GM23248 (cell line): ENCODE measurements at regions not wholly inside any gene's neighbourhood (a gene's known extent, or its start where the extent isn't known, plus 50 kb on each side); places are given as distances from the start of the nearest gene placed in this dataset.

Experiments used
- DNase-seq: peaks from one replicate; pipeline ENCODE4 v3.0.0-alpha.2; 2015
- H2AFZ ChIP-seq: fragments of 200-600 bp; sonication (generic); 2 replicates; pipeline ENCODE4 v1.6.1; 2016; ENCODE audit warnings: antibody characterized with exemption
- H3F3A ChIP-seq: fragments of 200-600 bp; sonication (generic); 2 replicates; pipeline ENCODE4 v1.6.1; 2016; ENCODE audit warnings: mild to moderate bottlenecking, antibody characterized with exemption, mixed run types; ENCODE audit not compliant: insufficient read depth
- H3K27ac ChIP-seq: fragments of 200-600 bp; sonication (generic); 2 replicates; pipeline ENCODE4 v1.5.1; 2016; ENCODE audit warnings: mild to moderate bottlenecking
- H3K27me3 ChIP-seq: fragments of 200-600 bp; sonication (generic); replicated peaks from 2 replicates; pipeline ENCODE4 v1.6.1; 2016; ENCODE audit warnings: mild to moderate bottlenecking; ENCODE audit not compliant: insufficient read depth
- H3K36me3 ChIP-seq: fragments of 200-600 bp; sonication (generic); 2 replicates; pipeline ENCODE4 v1.6.1; 2016; ENCODE audit warnings: low read depth, mild to moderate bottlenecking
- H3K4me1 ChIP-seq: fragments of 200-600 bp; sonication (generic); 2 replicates; pipeline ENCODE4 v1.6.1; 2016; ENCODE audit warnings: mild to moderate bottlenecking; ENCODE audit not compliant: insufficient read depth
- H3K4me2 ChIP-seq: fragments of 200-600 bp; sonication (generic); one replicate; pipeline ENCODE4 v1.6.1; 2016; ENCODE audit warnings: mild to moderate bottlenecking; ENCODE audit not compliant: unreplicated experiment
- H3K4me3 ChIP-seq: fragments of 200-600 bp; sonication (generic); 2 replicates; pipeline ENCODE4 v1.5.1; 2016; ENCODE audit warnings: mild to moderate bottlenecking
- H3K79me2 ChIP-seq: fragments of 200-600 bp; sonication (generic); 2 replicates; pipeline ENCODE4 v1.6.1; 2016; ENCODE audit warnings: mild to moderate bottlenecking; ENCODE audit not compliant: insufficient read depth
- H3K9ac ChIP-seq: fragments of 200-600 bp; sonication (generic); 2 replicates; pipeline ENCODE4 v1.6.1; 2016; ENCODE audit warnings: mild to moderate bottlenecking
- H3K9me2 ChIP-seq: fragments of 200-600 bp; sonication (generic); 2 replicates; pipeline ENCODE4 v1.6.1; 2016; ENCODE audit warnings: mixed run types, mild to moderate bottlenecking, moderate library complexity; ENCODE audit not compliant: insufficient read depth
- H3K9me3 ChIP-seq: fragments of 200-600 bp; sonication (generic); one replicate; pipeline ENCODE4 v1.6.1; 2017; ENCODE audit warnings: low read depth
- H4K20me1 ChIP-seq: fragments of 200-600 bp; sonication (generic); 2 replicates; pipeline ENCODE4 v1.6.0; 2016; ENCODE audit not compliant: insufficient read depth
- EZH2 ChIP-seq: fragments of 200-600 bp; sonication (generic); IDR thresholded peaks from 2 replicates; pipeline ENCODE4 v1.6.1; 2018; ENCODE audit warnings: antibody characterized with exemption, mild to moderate bottlenecking; ENCODE audit not compliant: insufficient read depth, poor library complexity, severe bottlenecking
- EZH2phosphoT487 ChIP-seq: fragments of 200-600 bp; sonication (generic); IDR thresholded peaks from 2 replicates; pipeline ENCODE4 v1.6.1; 2018; ENCODE audit warnings: antibody characterized with exemption, moderate library complexity, mild to moderate bottlenecking, low read depth; ENCODE audit not compliant: insufficient read depth
- WGBS, 2 experiments: methylation state at CpG; one replicate each; pipeline ENCODE4 v1.1.6; 2015 to 2017; ENCODE audit warnings: low lambda C conversion rate in 2 of 2, low coverage in 1 of 2; ENCODE audit errors: missing lambda C conversion rate in 2 of 2; 5-methylcytosine and 5-hydroxymethylcytosine counted together
- in situ Hi-C: fragments of 300-500 bp; cut with MboI; formaldehyde crosslinking; loops from 2 replicates; pipeline ENCODE4 v1.15.0; 2020

- H3K79me2 ChIP-seq = no peaks in the 10 kb centered on the region
- H3K4me2 ChIP-seq = no peak overlapping the region
- H3K27me3 ChIP-seq = no peaks in the 10 kb centered on the region
- H3F3A ChIP-seq = no peaks in the 10 kb centered on the region
- H3K9me3 ChIP-seq = no peaks in the 10 kb centered on the region
- no peaks in the 10 kb centered on the region for H4K20me1 ChIP-seq
- H3K4me3 ChIP-seq = no peak overlapping the region
- WGBS, 2 experiments = 56 to 65% methylated on average over 1 of the region's 1 CpG
- no peaks in the 10 kb centered on the region for H3K4me1 ChIP-seq
- no peak overlapping the region for H3K27ac ChIP-seq
- H3K36me3 ChIP-seq = no peaks in the 10 kb centered on the region
- in situ Hi-C loops = no loop called here
- H2AFZ ChIP-seq = no peak overlapping the region
- no peak for DNase-seq
- H3K9me2 ChIP-seq = 0 out of 2 replicates have a peak, but pooled peaks cover 2% of the 10 kb centered on the region
- TF ChIP-seq EZH2 (no peak), EZH2phosphoT487 (no peak)
- no peak overlapping the region for H3K9ac ChIP-seq
Measured at GRCh38 chr12:45584336-45584735, 145.2 kb upstream of the ARID2 start.

DNA sequence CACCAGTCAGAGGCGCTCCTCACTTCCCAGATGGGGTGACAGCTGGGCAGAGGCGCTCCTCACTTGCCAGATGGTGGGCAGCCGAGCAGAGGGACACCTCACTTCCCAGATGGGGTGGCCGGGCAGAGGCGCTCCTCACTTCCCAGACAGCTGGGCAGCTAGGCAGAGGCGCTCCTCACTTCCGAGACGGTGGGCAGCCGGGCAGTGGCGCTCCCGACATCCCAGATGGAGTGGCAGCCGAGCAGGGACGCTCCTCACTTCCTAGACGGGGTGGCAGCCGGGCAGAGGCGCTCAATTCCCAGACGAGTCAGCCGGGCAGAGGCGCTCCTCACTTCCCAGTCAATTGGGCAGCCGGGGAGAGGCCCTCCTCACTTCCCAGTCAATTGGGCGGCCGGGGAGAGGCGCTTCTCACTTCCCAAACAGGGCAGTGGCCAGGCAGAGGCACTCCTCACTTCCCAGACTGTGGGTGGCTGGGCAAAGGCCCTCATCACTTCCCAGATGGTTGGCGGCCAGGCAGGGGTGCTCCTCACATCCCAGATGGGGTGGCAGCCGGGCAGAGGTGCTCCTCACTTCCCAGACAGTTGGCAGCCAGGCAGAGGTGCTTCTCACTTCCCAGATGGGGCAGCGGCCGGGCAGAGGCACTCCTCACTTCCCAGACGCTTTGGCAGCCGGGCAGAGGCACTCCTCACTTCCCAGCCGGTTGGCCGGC is 143.8 kb upstream of the ARID2 start:
- WGBS, 2 experiments = 77 to 82% methylated on average over 26 to 30 of the region's 31 CpGs
- Histone ChIP-seq H2AFZ (no peak overlapping the region), H3K9me3 (no peaks in the 10 kb centered on the region), H3K27me3 (no peaks in the 10 kb centered on the region), H4K20me1 (no peaks in the 10 kb centered on the region), H3K9ac (no peak overlapping the region), H3K4me2 (no peak overlapping the region), H3K4me1 (no peaks in the 10 kb centered on the region), H3K9me2 (0 out of 2 replicates have a peak, but pooled peaks cover 2% of the 10 kb centered on the region), H3K79me2 (no peaks in the 10 kb centered on the region), H3K27ac (no peak overlapping the region), H3K4me3 (no peak overlapping the region), H3F3A (no peaks in the 10 kb centered on the region), H3K36me3 (no peaks in the 10 kb centered on the region)
- DNase-seq = no peak
- in situ Hi-C loops = no loop called here
- no peak for TF ChIP-seq EZH2phosphoT487
- TF ChIP-seq EZH2 = no peak

DNA sequence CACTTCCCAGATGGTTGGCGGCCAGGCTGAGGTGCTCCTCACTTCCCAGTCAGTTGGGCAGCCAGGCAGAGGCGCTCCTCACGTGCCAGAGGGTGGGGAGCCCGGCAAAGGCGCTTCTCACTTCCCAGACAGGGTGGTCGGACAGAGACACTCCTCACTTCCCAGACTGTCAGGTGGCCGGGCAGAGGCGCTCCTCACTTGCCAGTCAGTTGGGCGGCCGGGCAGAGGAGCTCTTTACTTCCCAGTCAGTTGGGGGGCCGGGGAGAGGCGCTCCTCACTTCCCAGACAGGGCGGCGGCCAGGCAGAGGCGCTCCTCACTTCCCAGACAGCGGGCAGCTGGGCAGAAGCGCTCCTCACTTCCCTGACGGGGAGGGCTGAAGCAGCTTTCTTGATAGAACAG is 143.0 kb upstream of the ARID2 start:
- no peak overlapping the region for H3K9ac ChIP-seq
- 78 to 85% methylated on average over 13 to 18 of the region's 18 CpGs for WGBS, 2 experiments

GRCh38 chr12:45587012-45587411 is 142.5 kb upstream of the ARID2 start:
- Histone ChIP-seq H3K27me3 (no peaks in the 10 kb centered on the region; the same call in 1 of the 2 replicates), H3K79me2 (no peaks in the 10 kb centered on the region), H3K4me2 (no peak overlapping the region), H3K36me3 (no peaks in the 10 kb centered on the region), H3K27ac (no peak overlapping the region), H3K9me2 (no peaks in the 10 kb centered on the region), H3F3A (no peaks in the 10 kb centered on the region), H3K4me1 (no peaks in the 10 kb centered on the region), H2AFZ (no peak overlapping the region), H3K9ac (no peak overlapping the region), H3K4me3 (no peak overlapping the region), H3K9me3 (no peaks in the 10 kb centered on the region), H4K20me1 (no peaks in the 10 kb centered on the region)
- TF ChIP-seq EZH2phosphoT487 (no peak), EZH2 (no peak)
- 76 to 80% methylated on average over 2 of the region's 2 CpGs for WGBS, 2 experiments
- in situ Hi-C loops = no loop called here
- DNase-seq = no peak

More for the DNA sequence above, 143.0 kb upstream of the ARID2 start:
- Histone ChIP-seq H3K4me3 (no peak overlapping the region), H3K27ac (no peak overlapping the region), H3K9me3 (no peaks in the 10 kb centered on the region), H3K4me1 (no peaks in the 10 kb centered on the region), H2AFZ (no peak overlapping the region), H3K79me2 (no peaks in the 10 kb centered on the region), H3K36me3 (no peaks in the 10 kb centered on the region), H3K27me3 (no peaks in the 10 kb centered on the region; the same call in 1 of the 2 replicates), H3K9me2 (no peaks in the 10 kb centered on the region), H3F3A (no peaks in the 10 kb centered on the region), H3K4me2 (no peak overlapping the region), H4K20me1 (no peaks in the 10 kb centered on the region)
- DNase-seq = no peak
- TF ChIP-seq EZH2phosphoT487 (no peak), EZH2 (no peak)
- in situ Hi-C loops = no loop called here
